Frontal cortex (tissue), 3 donors: ENCODE measurements at regions not wholly inside any gene's neighbourhood (a gene's known extent, or its start where the extent isn't known, plus 50 kb on each side); places are given as distances from the start of the nearest gene placed in this dataset.

ENCODE experiments used
- DNase-seq, 2 donors: peaks; one replicate each; pipeline ENCODE4 v3.0.0; 2012; ENCODE audit warnings: low spot score in 2 of 2
- FAIRE-seq: peaks from 2 replicates; lab custom pipeline; 2012; peaks lifted over from hg19 to GRCh38; lab: Jason Lieb, UNC
- donor health status: control.
- donor health status: control.
- donor health status: control.

- FAIRE-seq (no peak), DNase-seq (no peak)
These were observed 317.8 kb upstream of the ZNF521 start for GRCh38 chr18:25669741-25670140.

- DNase-seq: no peak
- no peak for FAIRE-seq
These were observed 310.3 kb upstream of the ZNF521 start for GRCh38 chr18:25662272-25662671.

- FAIRE-seq: no peak
- DNase-seq: no peak
These were observed 309.9 kb upstream of the ZNF521 start for GRCh38 chr18:25661831-25662230.

GRCh38 chr18:25659541-25659940 is 307.6 kb upstream of the ZNF521 start:
- no peak for FAIRE-seq
- DNase-seq: no peak

GRCh38 chr18:25658476-25658875 is 306.5 kb upstream of the ZNF521 start:
- no peak for FAIRE-seq
- DNase-seq: no peak

- no peak for DNase-seq
- no peak for FAIRE-seq
These were observed 299.6 kb upstream of the ZNF521 start for GRCh38 chr18:25651553-25651952.

GRCh38 chr18:25650201-25650941 is 298.4 kb upstream of the ZNF521 start:
- no peak for FAIRE-seq

GRCh38 chr18:25648716-25649260 is 296.8 kb upstream of the ZNF521 start:
- DNase-seq (no peak), FAIRE-seq (no peak)

More at GRCh38 chr18:25650201-25650941, 298.4 kb upstream of the ZNF521 start:
- DNase-seq: no peak

- DNase-seq (no peak), FAIRE-seq (no peak)
These were observed 295.4 kb upstream of the ZNF521 start for GRCh38 chr18:25647404-25647803.

- DNase-seq: no peak
- no peak for FAIRE-seq
These were observed 295.0 kb upstream of the ZNF521 start for GRCh38 chr18:25646971-25647370.

GRCh38 chr18:25639596-25639995 is 287.6 kb upstream of the ZNF521 start:
- DNase-seq: no peak
- no peak for FAIRE-seq

- no peak for FAIRE-seq
These were observed 281.6 kb upstream of the ZNF521 start for GRCh38 chr18:25633563-25633962.

GRCh38 chr18:25630682-25631081 is 278.7 kb upstream of the ZNF521 start:
- DNase-seq: no peak
- no peak for FAIRE-seq

More at GRCh38 chr18:25633563-25633962, 281.6 kb upstream of the ZNF521 start:
- DNase-seq: no peak

GRCh38 chr18:25621682-25622081 is 269.7 kb upstream of the ZNF521 start:
- FAIRE-seq (no peak), DNase-seq (no peak)

- FAIRE-seq (no peak), DNase-seq (no peak)
These were observed 269.2 kb upstream of the ZNF521 start for GRCh38 chr18:25621144-25621543.

GRCh38 chr18:25614168-25614567 is 262.2 kb upstream of the ZNF521 start:
- FAIRE-seq: no peak
- no peak for DNase-seq

- no peak for DNase-seq
- FAIRE-seq: no peak
These were observed 260.5 kb upstream of the ZNF521 start for GRCh38 chr18:25612466-25612865.

GRCh38 chr18:25608091-25608490 is 256.1 kb upstream of the ZNF521 start:
- DNase-seq (no peak), FAIRE-seq (no peak)

GRCh38 chr18:25604894-25605597 is 253.1 kb upstream of the ZNF521 start:
- no peak for DNase-seq

GRCh38 chr18:25604196-25604893 is 252.4 kb upstream of the ZNF521 start:
- DNase-seq (no peak), FAIRE-seq (no peak)

More at GRCh38 chr18:25604894-25605597, 253.1 kb upstream of the ZNF521 start:
- no peak for FAIRE-seq

- DNase-seq (no peak), FAIRE-seq (no peak)
These were observed 247.5 kb upstream of the ZNF521 start for GRCh38 chr18:25599443-25599842.
